SU-DHL-6 (cell line): ENCODE measurements at regions not wholly inside any gene's neighbourhood (a gene's known extent, or its start where the extent isn't known, plus 50 kb on each side); places are given as distances from the start of the nearest gene placed in this dataset.

ENCODE experiments used
- H2AFZ ChIP-seq: fragments of 200-600 bp; sonication (generic); 2 replicates; pipeline ENCODE4 v1.6.1; 2014; ENCODE audit warnings: low read depth, mild to moderate bottlenecking, moderate library complexity, mixed read lengths, antibody characterized with exemption, low read length; ENCODE audit not compliant: severe bottlenecking
- H3F3A ChIP-seq: fragments of 200-600 bp; shearing (Covaris generic); 2 replicates; pipeline ENCODE4 v1.6.0; 2016; ENCODE audit warnings: antibody characterized with exemption, mild to moderate bottlenecking; ENCODE audit not compliant: insufficient read depth
- H3K27ac ChIP-seq: fragments of 200-600 bp; sonication (generic); 2 replicates; pipeline ENCODE4 v1.5.1; 2016; ENCODE audit warnings: low read depth, mild to moderate bottlenecking, low read length, moderate library complexity, mixed read lengths
- H3K27me3 ChIP-seq: fragments of 200-600 bp; sonication (generic), shearing (Covaris generic); 2 replicates; pipeline ENCODE4 v1.6.0; 2014; ENCODE audit warnings: mild to moderate bottlenecking, low read length
- H3K36me3 ChIP-seq: fragments of 200-600 bp; sonication (generic); 2 replicates; pipeline ENCODE4 v1.6.1; 2014; ENCODE audit warnings: mild to moderate bottlenecking, low read length, mixed read lengths
- H3K4me2 ChIP-seq: fragments of 300-600, 200-600 bp; shearing (Covaris generic), sonication (generic); 2 replicates; pipeline ENCODE4 v1.6.0; 2014; ENCODE audit warnings: low read length, low read depth, mild to moderate bottlenecking; ENCODE audit not compliant: poor library complexity, severe bottlenecking
- H3K4me3 ChIP-seq: fragments of 200-600 bp; sonication (generic); 2 replicates; pipeline ENCODE4 v1.5.1; 2014; ENCODE audit warnings: antibody characterized with exemption, low read length, mild to moderate bottlenecking, mixed read lengths; ENCODE audit not compliant: insufficient read depth, poor library complexity, severe bottlenecking
- H3K79me2 ChIP-seq: fragments of 200-600 bp; sonication (generic); 2 replicates; pipeline ENCODE4 v1.6.1; 2014; ENCODE audit warnings: mild to moderate bottlenecking, low read length, moderate library complexity; ENCODE audit not compliant: insufficient read depth
- H3K9ac ChIP-seq: fragments of 200-600 bp; sonication (generic); 2 replicates; pipeline ENCODE4 v1.7.0; 2014; ENCODE audit warnings: mild to moderate bottlenecking, low read length
- H3K9me2 ChIP-seq: fragments of 200-600 bp; sonication (generic); replicated peaks from 2 replicates; pipeline ENCODE4 v1.6.1; 2014; ENCODE audit warnings: low read length; ENCODE audit not compliant: insufficient read depth
- H3K9me3 ChIP-seq: fragments of 200-600 bp; sonication (generic); 2 replicates; pipeline ENCODE4 v1.6.1; 2014; ENCODE audit warnings: low read length, mixed read lengths; ENCODE audit not compliant: insufficient read depth
- H4K20me1 ChIP-seq: fragments of 200-600 bp; sonication (generic); 2 replicates; pipeline ENCODE4 v1.6.1; 2014; ENCODE audit warnings: low read depth, mild to moderate bottlenecking, antibody characterized with exemption, low read length, moderate library complexity, mixed read lengths
- CTCF ChIP-seq: fragments of 200-600 bp; sonication (generic); IDR thresholded peaks from one replicate; pipeline ENCODE4 v1.5.1; 2017; ENCODE audit warnings: antibody characterized with exemption, mild to moderate bottlenecking, low read length, moderate library complexity; ENCODE audit not compliant: insufficient read depth, poor library complexity, severe bottlenecking
- EZH2phosphoT487 ChIP-seq: fragments of 200-600 bp; sonication (generic), shearing (Covaris generic); conservative IDR thresholded peaks from 2 replicates; pipeline ENCODE4 v1.6.1; 2018; ENCODE audit warnings: mild to moderate bottlenecking, antibody characterized with exemption, low read length, moderate library complexity, mixed read lengths

GRCh38 chr14:98835051-98835824 lies 436.8 kb downstream of the BCL11B start:
- Histone ChIP-seq H3K9ac (no peak overlapping the region), H3K27me3 (no peaks in the 10 kb centered on the region; the same call in 1 of the 2 replicates), H3K36me3 (no peaks in the 10 kb centered on the region)

GRCh38 chr14:98835825-98836100 lies 436.2 kb downstream of the BCL11B start:
- Histone ChIP-seq H2AFZ (no peak overlapping the region), H3K9me3 (no peaks in the 10 kb centered on the region), H3K36me3 (no peaks in the 10 kb centered on the region), H3K27ac (no peak overlapping the region), H3K27me3 (no peaks in the 10 kb centered on the region; the same call in 1 of the 2 replicates), H3K9me2 (no peaks in the 10 kb centered on the region), H3F3A (no peaks in the 10 kb centered on the region), H4K20me1 (no peaks in the 10 kb centered on the region), H3K4me3 (no peak overlapping the region), H3K4me2 (no peak overlapping the region), H3K9ac (no peak overlapping the region), H3K79me2 (no peaks in the 10 kb centered on the region)
- TF ChIP-seq CTCF, result no peak
- TF ChIP-seq EZH2phosphoT487, result no peak

More at GRCh38 chr14:98835051-98835824, 436.8 kb downstream of the BCL11B start:
- Histone ChIP-seq H3K27ac (no peak overlapping the region), H3K4me2 (no peak overlapping the region), H2AFZ (no peak overlapping the region), H4K20me1 (no peaks in the 10 kb centered on the region), H3K4me3 (no peak overlapping the region), H3F3A (no peaks in the 10 kb centered on the region), H3K79me2 (no peaks in the 10 kb centered on the region), H3K9me3 (no peaks in the 10 kb centered on the region), H3K9me2 (no peaks in the 10 kb centered on the region)
- TF ChIP-seq CTCF, result no peak
- TF ChIP-seq EZH2phosphoT487, result no peak

GRCh38 chr14:98840091-98840490 lies 431.9 kb downstream of the BCL11B start:
- H3K79me2 ChIP-seq, result no peaks in the 10 kb centered on the region
- H4K20me1 ChIP-seq, result no peaks in the 10 kb centered on the region
- H3F3A ChIP-seq, result no peaks in the 10 kb centered on the region
- no peaks in the 10 kb centered on the region for H3K9me2 ChIP-seq
- no peak overlapping the region for H3K27ac ChIP-seq
- no peak overlapping the region for H2AFZ ChIP-seq
- no peak overlapping the region for H3K9ac ChIP-seq
- no peaks in the 10 kb centered on the region for H3K9me3 ChIP-seq
- no peak overlapping the region for H3K4me3 ChIP-seq
- H3K27me3 ChIP-seq, result no peaks in the 10 kb centered on the region; the same call in 1 of the 2 replicates
- TF ChIP-seq EZH2phosphoT487, result no peak
- no peak for TF ChIP-seq CTCF
- H3K4me2 ChIP-seq, result no peak overlapping the region
- no peaks in the 10 kb centered on the region for H3K36me3 ChIP-seq
